Endothelial cell of umbilical vein (primary cell): ENCODE measurements at regions not wholly inside any gene's neighbourhood (a gene's known extent, or its start where the extent isn't known, plus 50 kb on each side); places are given as distances from the start of the nearest gene placed in this dataset.

Experiments used
- BruUV-seq: library from RNA; stranded (reverse); fragments of 400-500 nt; replicated peaks from 2 replicates; lab custom pipeline; 2021; lab: Mats Ljungman, UMichigan
- CTCF ChIA-PET: fragments of 300-600, 350-600 bp; sonication (Branson Sonifier 250); formaldehyde crosslinking; loops from one replicate; lab custom pipeline; 2021; ENCODE audit warnings: antibody characterized with exemption, inconsistent platforms; lab: Charles Lee
- POLR2A ChIA-PET: fragments of 300-600, 350-600 bp; sonication (Branson Sonifier 250); formaldehyde crosslinking; loops from one replicate; lab custom pipeline; 2021; ENCODE audit warnings: antibody characterized with exemption, inconsistent platforms; lab: Charles Lee
- DNase-seq: peaks from one replicate; pipeline ENCODE4 v3.0.0-alpha.2; 2011; ENCODE audit warnings: low read depth, low spot score
- FAIRE-seq: peaks from 2 replicates; lab custom pipeline; 2011; peaks lifted over from hg19 to GRCh38; lab: Jason Lieb, UNC
- H2AFZ ChIP-seq: 2 replicates; pipeline ENCODE4 v1.6.0; 2012; ENCODE audit warnings: low read depth, low read length, control low read depth, inconsistent platforms
- H3K27ac ChIP-seq: 2 replicates; pipeline ENCODE4 v1.5.1; 2011; ENCODE audit warnings: low read depth, mild to moderate bottlenecking, control low read depth, low read length, moderate library complexity; ENCODE audit not compliant: insufficient read depth
- H3K27me3 ChIP-seq, 2 experiments: 2 replicates each; pipeline versions ENCODE4 v1.6.0 to v1.6.1; 2011; ENCODE audit warnings: low read length in 2 of 2, mixed read lengths in 1 of 2; ENCODE audit not compliant: control insufficient read depth in 2 of 2, insufficient read depth in 2 of 2
- H3K36me3 ChIP-seq, 2 experiments: 2 replicates in 1 of 2; 3 replicates in 1 of 2; pipeline ENCODE4 v1.5.1; 2011; ENCODE audit warnings: low read length in 2 of 2, mild to moderate bottlenecking in 1 of 2, moderate library complexity in 1 of 2; ENCODE audit not compliant: control insufficient read depth in 2 of 2, insufficient read depth in 2 of 2; ENCODE audit errors: extremely low read depth in 1 of 2
- H3K4me1 ChIP-seq: 3 replicates; pipeline ENCODE4 v1.5.1; 2011; ENCODE audit warnings: mild to moderate bottlenecking, low read length; ENCODE audit not compliant: control insufficient read depth, insufficient read depth; ENCODE audit errors: extremely low read depth
- H3K4me2 ChIP-seq: 2 replicates; pipeline ENCODE4 v1.6.1; 2011; ENCODE audit warnings: low read length, control low read depth, mixed read lengths; ENCODE audit not compliant: insufficient read depth
- H3K4me3 ChIP-seq, 3 experiments: fragments of 200-600 bp in 1 of 3; sonication (generic), shearing (Covaris generic) in 1 of 3; replicated peaks in 1 of 3; 2 replicates each; pipeline ENCODE4 v1.5.1; 2011 to 2016; ENCODE audit warnings: control low read depth in 3 of 3, low read length in 3 of 3, mild to moderate bottlenecking in 2 of 3, inconsistent platforms in 1 of 3, low read depth in 1 of 3, moderate library complexity in 1 of 3; ENCODE audit not compliant: insufficient read depth in 1 of 3
- H3K79me2 ChIP-seq: 2 replicates; pipeline ENCODE4 v1.6.0; 2012; ENCODE audit warnings: low read length, inconsistent platforms; ENCODE audit not compliant: control insufficient read depth, insufficient read depth
- H3K9ac ChIP-seq: replicated peaks from 2 replicates; pipeline ENCODE3; 2011; ENCODE audit warnings: low read length, control low read depth; ENCODE audit not compliant: insufficient read depth; ENCODE audit errors: extremely low read depth
- H3K9me1 ChIP-seq: replicated peaks from 3 replicates; pipeline ENCODE4 v1.6.0; 2011; ENCODE audit warnings: mild to moderate bottlenecking, low read length; ENCODE audit not compliant: control insufficient read depth, insufficient read depth; ENCODE audit errors: extremely low read depth
- H3K9me3 ChIP-seq: replicated peaks from 2 replicates; pipeline ENCODE4 v1.5.1; 2012; ENCODE audit warnings: low read length, inconsistent platforms; ENCODE audit not compliant: control insufficient read depth, insufficient read depth
- H4K20me1 ChIP-seq: replicated peaks from 2 replicates; pipeline ENCODE3; 2011; ENCODE audit warnings: mild to moderate bottlenecking, low read length; ENCODE audit not compliant: control insufficient read depth, insufficient read depth; ENCODE audit errors: extremely low read depth
- CTCF ChIP-seq, 2 donors: IDR thresholded peaks; 1 replicate in 1 of 2; 2 replicates in 1 of 2; pipeline ENCODE4 v1.5.1; 2011; ENCODE audit warnings: low read length in 2 of 2, mild to moderate bottlenecking in 2 of 2, moderate library complexity in 2 of 2, control low read depth in 1 of 2, inconsistent platforms in 1 of 2, low read depth in 1 of 2; ENCODE audit not compliant: insufficient read depth in 1 of 2; ENCODE audit errors: extremely low read depth in 1 of 2
- EZH2 ChIP-seq: IDR thresholded peaks from 2 replicates; pipeline ENCODE4 v1.6.1; 2012; ENCODE audit warnings: borderline replicate concordance, low read depth, mild to moderate bottlenecking, moderate library complexity, low read length, inconsistent platforms; ENCODE audit not compliant: severe bottlenecking
- FOS ChIP-seq: IDR thresholded peaks from 2 replicates; pipeline ENCODE4 v1.6.1; 2011; ENCODE audit warnings: mild to moderate bottlenecking, low read length, moderate library complexity, borderline replicate concordance; ENCODE audit not compliant: insufficient read depth
- GATA2 ChIP-seq: IDR thresholded peaks from 2 replicates; pipeline ENCODE4 v1.7.0; 2011; ENCODE audit warnings: low read depth, mild to moderate bottlenecking, moderate library complexity, mixed read lengths, low read length; ENCODE audit not compliant: insufficient read length, insufficient read depth
- JUN ChIP-seq: IDR thresholded peaks from 2 replicates; pipeline ENCODE4 v1.6.1; 2011; ENCODE audit warnings: borderline replicate concordance, low read depth; ENCODE audit not compliant: insufficient read length, insufficient read depth
- MYC ChIP-seq: IDR thresholded peaks from one replicate; pipeline ENCODE4 v1.6.1; 2011; ENCODE audit warnings: mild to moderate bottlenecking, low read depth, low read length
- POLR2AphosphoS5 ChIP-seq: IDR thresholded peaks from 2 replicates; pipeline ENCODE4 v1.6.1; 2012; ENCODE audit warnings: low read depth, mild to moderate bottlenecking, control low read depth, low read length, moderate library complexity; ENCODE audit not compliant: insufficient read depth
- dilution Hi-C: fragments of 300-500 bp; cut with MboI; formaldehyde crosslinking; loops from one replicate; pipeline ENCODE4 v1.15.0; 2019; ENCODE audit warnings: low sequenced_read_pairs; ENCODE audit not compliant: extremely low pct_ligation_motif_present
- intact Hi-C: fragments of 100-400 bp; cut with micrococcal nuclease; formaldehyde crosslinking; loops from one replicate; pipeline ENCODE4 v1.10.0; 2022
- TF ChIP-seq, protein P1 (sequence below): IDR thresholded peaks from 2 replicates; pipeline ENCODE4 v1.6.1; 2011; ENCODE audit not compliant: insufficient read depth, insufficient read length

- Histone ChIP-seq H4K20me1 (no peaks in the 10 kb centered on the region), H3K9ac (no peak overlapping the region), H3K4me3 (no peak overlapping the region), H2AFZ (no peak overlapping the region), H3K4me2 (no peak overlapping the region), H3K9me1 (no peaks in the 10 kb centered on the region), H3K27me3 (no peaks in the 10 kb centered on the region), H3K4me1 (no peaks in the 10 kb centered on the region), H3K79me2 (no peaks in the 10 kb centered on the region), H3K36me3 (no peaks in the 10 kb centered on the region), H3K9me3 (peaks cover 2% of the 10 kb centered on the region), H3K27ac (no peak overlapping the region)
- FAIRE-seq (no peak), DNase-seq (no peak)
- CTCF ChIA-PET: no interaction called here
- dilution Hi-C loops: no loop called here
- TF ChIP-seq POLR2AphosphoS5 (no peak), FOS (no peak), JUN (no peak), CTCF (IDR thresholded peaks at IDR 0.05; ENCODE audit: extremely low read depth in 1 of 2, insufficient read depth in 1 of 2, low read depth in 1 of 2, low read length in 2 of 2) (no peak), GATA2 (no peak), EZH2 (no peak), MYC (no peak)
- TF ChIP-seq, protein P1, sequence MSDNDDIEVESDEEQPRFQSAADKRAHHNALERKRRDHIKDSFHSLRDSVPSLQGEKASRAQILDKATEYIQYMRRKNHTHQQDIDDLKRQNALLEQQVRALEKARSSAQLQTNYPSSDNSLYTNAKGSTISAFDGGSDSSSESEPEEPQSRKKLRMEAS: no peak
- no TSS peak for BruUV-seq
- POLR2A ChIA-PET: no interaction called here
- intact Hi-C loops: no loop called here
These were observed 70.3 kb upstream of the ATP10B start for GRCh38 chr5:160922311-160922710.
